ENCODE measurements at regions not wholly inside any gene's neighbourhood (a gene's known extent, or its start where the extent isn't known, plus 50 kb on each side); places are given as distances from the start of the nearest gene placed in this dataset.

DNA sequence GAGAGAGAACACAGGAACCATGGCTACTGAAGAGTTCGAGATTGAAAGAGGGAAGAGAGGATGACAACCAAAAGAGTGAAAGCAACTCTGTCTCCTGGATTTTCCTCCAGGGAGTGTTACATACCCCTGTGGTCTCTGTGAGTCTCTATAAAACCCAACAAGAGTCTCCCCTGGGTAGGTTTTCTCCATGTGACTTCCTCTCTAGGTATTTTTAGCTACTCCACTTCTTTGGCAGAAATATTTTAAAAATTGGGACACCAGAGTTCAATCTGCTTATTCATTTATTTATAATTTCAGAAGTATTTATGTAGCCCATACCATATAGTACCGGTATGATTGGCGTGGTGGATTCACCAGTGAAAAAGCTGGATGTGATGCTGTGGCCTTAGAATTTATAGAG is 671.7 kb upstream of the NR2F2 start:
- Histone ChIP-seq H4K20me1 (replicated peaks in 1 of 2; ENCODE audit: control insufficient read depth in 1 of 2, insufficient read depth in 2 of 2, low read length in 2 of 2) (no peaks in the 10 kb centered on the region), H2BK12ac (ENCODE audit: low read depth, low read length) (no peak overlapping the region), H3K9ac (replicated peaks in 1 of 4; ENCODE audit: extremely low read depth in 1 of 4, low read depth in 3 of 4, low read length in 3 of 4) (no peak overlapping the region), H3K56ac (replicated peaks; ENCODE audit: insufficient read length, low read depth, low read length) (no peak overlapping the region), H3K9me3 (ENCODE audit: insufficient read depth in 2 of 2, low read depth in 1 of 2, low read length in 1 of 2) (no peaks in the 10 kb centered on the region), H2BK5ac (ENCODE audit: low read depth, low read length) (no peak overlapping the region), H3K14ac (ENCODE audit: insufficient read length) (no peak overlapping the region), H2BK120ac (replicated peaks; ENCODE audit: low read depth, low read length) (no peak overlapping the region), H3K36me3 (ENCODE audit: control insufficient read depth in 2 of 4, insufficient read depth in 4 of 4, low read length in 3 of 4) (no peaks in the 10 kb centered on the region), H3K4me3 (ENCODE audit: extremely low read depth in 1 of 4, insufficient read depth in 2 of 4, low read depth in 3 of 4, low read length in 4 of 4) (no peak overlapping the region), H3K79me1 (ENCODE audit: low read depth, low read length) (no peaks in the 10 kb centered on the region), H4K5ac (ENCODE audit: insufficient read length, low read depth, low read length) (no peak overlapping the region), H3K23ac (ENCODE audit: insufficient read length) (no peak overlapping the region), H3K18ac (ENCODE audit: extremely low read depth, low read length) (no peak overlapping the region), H2AFZ (ENCODE audit: low read length) (no peak overlapping the region), H3K4me1 (replicated peaks in 1 of 4; ENCODE audit: control insufficient read depth in 3 of 4, insufficient read depth in 4 of 4, low read length in 3 of 4) (no peaks in the 10 kb centered on the region), H2BK15ac (ENCODE audit: low read length) (no peak overlapping the region), H3K27ac (ENCODE audit: low read depth, low read length) (no peak overlapping the region), H3K4me2 (ENCODE audit: insufficient read depth in 1 of 2, low read depth in 2 of 2, low read length in 2 of 2) (no peak overlapping the region), H3K79me2 (ENCODE audit: control insufficient read depth in 1 of 2, insufficient read depth in 2 of 2, low read length in 2 of 2) (no peaks in the 10 kb centered on the region), H3K23me2 (ENCODE audit: low read depth, low read length) (no peaks in the 10 kb centered on the region), H4K8ac (ENCODE audit: extremely low read depth, insufficient read depth, low read length) (no peak overlapping the region), H3K4ac (replicated peaks; ENCODE audit: insufficient read length, low read depth, low read length) (no peak overlapping the region), H2AK5ac (ENCODE audit: low read depth, low read length) (no peak overlapping the region), H4K91ac (replicated peaks; ENCODE audit: insufficient read length, low read length) (no peak overlapping the region), H2BK20ac (ENCODE audit: low read length) (no peak overlapping the region), H3K27me3 (replicated peaks in 1 of 4; ENCODE audit: control insufficient read depth in 3 of 4, extremely low read depth in 1 of 4, insufficient read depth in 3 of 4, low read length in 3 of 4) (no peaks in the 10 kb centered on the region)
- WGBS, 2 experiments (ENCODE audit: extremely low coverage in 1 of 2, insufficient coverage in 1 of 2, insufficient read length in 1 of 2, insufficient replicate concordance in 2 of 2, low coverage in 1 of 2, low lambda C conversion rate in 2 of 2, missing lambda C conversion rate in 1 of 2), result 93% methylated on average over 3 of the region's 3 CpGs; no CpG with 5 or more reads in 1 of the 2 experiments
- POLR2A ChIA-PET (ENCODE audit: partially characterized antibody), result no interaction called here
- DNase-seq (ENCODE audit: low read depth in 1 of 2, low spot score in 2 of 2) (no peak), FAIRE-seq (no peak)
- CTCF ChIA-PET (ENCODE audit: partially characterized antibody), result no interaction called here
- TF ChIP-seq MAX (IDR thresholded peaks at IDR 0.05), result no peak
- no peak for TF ChIP-seq SAP30 (IDR thresholded peaks at IDR 0.05; ENCODE audit: insufficient read depth, insufficient replicate concordance, low read length)
- TF ChIP-seq MAFK (IDR thresholded peaks at IDR 0.05; ENCODE audit: low read depth, low read length), result no peak
- no peak for TF ChIP-seq TBP (IDR thresholded peaks at IDR 0.05; ENCODE audit: low read depth, low read length)
- no peak for TF ChIP-seq ATF3 (IDR thresholded peaks at IDR 0.05; ENCODE audit: insufficient read depth, low read depth, low read length)
- no peak for TF ChIP-seq NANOG (IDR thresholded peaks at IDR 0.05; ENCODE audit: insufficient read depth, low read depth, low read length, poor library complexity, severe bottlenecking)
- TF ChIP-seq ASH2L (IDR thresholded peaks at IDR 0.05; ENCODE audit: low read length), result no peak
- TF ChIP-seq EZH2 (IDR thresholded peaks at IDR 0.05; ENCODE audit: low read depth, low read length, severe bottlenecking), result no peak
- TF ChIP-seq SRF (IDR thresholded peaks at IDR 0.05; ENCODE audit: low read depth, low read length), result no peak
- no peak for TF ChIP-seq BRCA1 (IDR thresholded peaks at IDR 0.05; ENCODE audit: low read depth, low read length)
- TF ChIP-seq CTBP2 (IDR thresholded peaks at IDR 0.05; ENCODE audit: borderline replicate concordance, insufficient read depth, insufficient read length, low read length), result no peak
- TF ChIP-seq BACH1 (IDR thresholded peaks at IDR 0.05; ENCODE audit: low read length), result no peak
- no peak for TF ChIP-seq TAF7 (optimal IDR thresholded peaks at IDR 0.05; ENCODE audit: borderline replicate concordance, low read depth, low read length)
- no peak for TF ChIP-seq KDM4A (IDR thresholded peaks at IDR 0.05; ENCODE audit: low read depth, low read length, severe bottlenecking)

Data from H1 (cell line).